IPS DF 6.9 (cell line): ENCODE measurements at regions not wholly inside any gene's neighbourhood (a gene's known extent, or its start where the extent isn't known, plus 50 kb on each side); places are given as distances from the start of the nearest gene placed in this dataset.

ENCODE experiments used
- DNase-seq: peaks from one replicate; pipeline ENCODE4 v3.0.0-alpha.2; 2013; ENCODE audit warnings: low read depth, low spot score
- H3K27ac ChIP-seq: one replicate; pipeline ENCODE4 v1.5.1; 2013; ENCODE audit warnings: low read length, control low read depth
- H3K27me3 ChIP-seq: 2 replicates; pipeline ENCODE4 v1.6.1; 2013; ENCODE audit warnings: mild to moderate bottlenecking, low read length; ENCODE audit not compliant: control insufficient read depth, insufficient read depth
- H3K36me3 ChIP-seq: 2 replicates; pipeline ENCODE4 v1.6.1; 2013; ENCODE audit warnings: low read length; ENCODE audit not compliant: control insufficient read depth, insufficient read depth
- H3K4me1 ChIP-seq: 2 replicates; pipeline ENCODE4 v1.6.1; 2013; ENCODE audit warnings: low read length; ENCODE audit not compliant: control insufficient read depth, insufficient read depth
- H3K4me3 ChIP-seq: 2 replicates; pipeline ENCODE4 v1.5.1; 2013; ENCODE audit warnings: mild to moderate bottlenecking, low read length
- H3K9me3 ChIP-seq: 2 replicates; pipeline ENCODE4 v1.6.1; 2013; ENCODE audit warnings: low read length, inconsistent platforms; ENCODE audit not compliant: control insufficient read depth, insufficient read depth
- WGBS: extraction: QIAGEN DNeasy Blood & Tissue Kit; methylation state at CpG from one replicate; pipeline ENCODE4 v1.1.7; 2013; ENCODE audit warnings: mixed read lengths, missing lambda C conversion rate; ENCODE audit not compliant: insufficient read length, insufficient coverage; 5-methylcytosine and 5-hydroxymethylcytosine counted together

GRCh38 chr4:11105715-11106114 lies 323.0 kb downstream of the HS3ST1 start:
- DNase-seq = no peak
- H3K4me3 ChIP-seq = no peak overlapping the region
- no peaks in the 10 kb centered on the region for H3K27me3 ChIP-seq
- H3K36me3 ChIP-seq = no peaks in the 10 kb centered on the region
- WGBS = no CpG with 5 or more reads among the region's 3 CpGs
- H3K4me1 ChIP-seq = no peaks in the 10 kb centered on the region
- H3K9me3 ChIP-seq = no peaks in the 10 kb centered on the region
- no peak overlapping the region for H3K27ac ChIP-seq

GRCh38 chr4:11098461-11098860 lies 330.2 kb downstream of the HS3ST1 start:
- Histone ChIP-seq H3K9me3 (no peaks in the 10 kb centered on the region), H3K4me3 (no peak overlapping the region), H3K4me1 (no peaks in the 10 kb centered on the region), H3K36me3 (no peaks in the 10 kb centered on the region), H3K27ac (no peak overlapping the region), H3K27me3 (no peaks in the 10 kb centered on the region)
- no CpG with 5 or more reads among the region's 3 CpGs for WGBS
- no peak for DNase-seq

- H3K27ac ChIP-seq = no peak overlapping the region
- no peaks in the 10 kb centered on the region for H3K27me3 ChIP-seq
- no peak for DNase-seq
- no peaks in the 10 kb centered on the region for H3K4me1 ChIP-seq
- no peaks in the 10 kb centered on the region for H3K36me3 ChIP-seq
- no peak overlapping the region for H3K4me3 ChIP-seq
- no peaks in the 10 kb centered on the region for H3K9me3 ChIP-seq
- WGBS = no CpG with 5 or more reads among the region's 2 CpGs
Observed at GRCh38 chr4:11097725-11098124, 331.0 kb downstream of the HS3ST1 start.

GRCh38 chr4:11081006-11081405 lies 347.7 kb downstream of the HS3ST1 start:
- Histone ChIP-seq H3K27me3 (no peaks in the 10 kb centered on the region), H3K36me3 (no peaks in the 10 kb centered on the region), H3K27ac (no peak overlapping the region), H3K9me3 (no peaks in the 10 kb centered on the region), H3K4me1 (no peaks in the 10 kb centered on the region), H3K4me3 (no peak overlapping the region)
- no peak for DNase-seq

GRCh38 chr4:11079171-11079570 lies 349.5 kb downstream of the HS3ST1 start:
- Histone ChIP-seq H3K9me3 (no peaks in the 10 kb centered on the region), H3K36me3 (no peaks in the 10 kb centered on the region), H3K4me3 (no peak overlapping the region), H3K27me3 (no peaks in the 10 kb centered on the region), H3K27ac (no peak overlapping the region), H3K4me1 (no peaks in the 10 kb centered on the region)
- no CpG with 5 or more reads among the region's 1 CpG for WGBS
- DNase-seq = no peak

- no CpG with 5 or more reads among the region's 4 CpGs for WGBS
- Histone ChIP-seq H3K27me3 (no peaks in the 10 kb centered on the region), H3K9me3 (no peaks in the 10 kb centered on the region), H3K27ac (no peak overlapping the region), H3K4me1 (no peaks in the 10 kb centered on the region), H3K4me3 (no peak overlapping the region), H3K36me3 (no peaks in the 10 kb centered on the region)
- DNase-seq = no peak
Observed at GRCh38 chr4:11074581-11075241, 354.0 kb downstream of the HS3ST1 start.

GRCh38 chr4:11073621-11074051 lies 355.1 kb downstream of the HS3ST1 start:
- H3K27me3 ChIP-seq = no peaks in the 10 kb centered on the region
- no peaks in the 10 kb centered on the region for H3K36me3 ChIP-seq
- WGBS = no CpG with 5 or more reads among the region's 6 CpGs
- no peaks in the 10 kb centered on the region for H3K9me3 ChIP-seq
- H3K4me3 ChIP-seq = no peak overlapping the region
- no peak overlapping the region for H3K27ac ChIP-seq
- no peak for DNase-seq
- H3K4me1 ChIP-seq = no peaks in the 10 kb centered on the region

- no peaks in the 10 kb centered on the region for H3K27me3 ChIP-seq
- H3K4me3 ChIP-seq = no peak overlapping the region
- H3K9me3 ChIP-seq = no peaks in the 10 kb centered on the region
- no peaks in the 10 kb centered on the region for H3K4me1 ChIP-seq
- no CpG with 5 or more reads among the region's 8 CpGs for WGBS
- no peak overlapping the region for H3K27ac ChIP-seq
- DNase-seq = no peak
- no peaks in the 10 kb centered on the region for H3K36me3 ChIP-seq
Observed at GRCh38 chr4:11072999-11073398, 355.7 kb downstream of the HS3ST1 start.

GRCh38 chr4:11072463-11072862 lies 356.2 kb downstream of the HS3ST1 start:
- H3K36me3 ChIP-seq = no peaks in the 10 kb centered on the region
- H3K27me3 ChIP-seq = no peaks in the 10 kb centered on the region
- H3K4me3 ChIP-seq = no peak overlapping the region
- WGBS = no CpG with 5 or more reads among the region's 5 CpGs
- no peaks in the 10 kb centered on the region for H3K9me3 ChIP-seq
- DNase-seq = no peak
- no peak overlapping the region for H3K27ac ChIP-seq
- H3K4me1 ChIP-seq = no peaks in the 10 kb centered on the region

- H3K4me1 ChIP-seq = no peaks in the 10 kb centered on the region
- no peak overlapping the region for H3K4me3 ChIP-seq
- no CpG with 5 or more reads among the region's 4 CpGs for WGBS
- no peaks in the 10 kb centered on the region for H3K9me3 ChIP-seq
- H3K36me3 ChIP-seq = no peaks in the 10 kb centered on the region
- no peak for DNase-seq
- no peak overlapping the region for H3K27ac ChIP-seq
- H3K27me3 ChIP-seq = no peaks in the 10 kb centered on the region
Observed at GRCh38 chr4:11070813-11071212, 357.9 kb downstream of the HS3ST1 start.

- no peaks in the 10 kb centered on the region for H3K27me3 ChIP-seq
- no peaks in the 10 kb centered on the region for H3K36me3 ChIP-seq
- no peak overlapping the region for H3K4me3 ChIP-seq
- no peak for DNase-seq
- H3K9me3 ChIP-seq = no peaks in the 10 kb centered on the region
- H3K4me1 ChIP-seq = no peaks in the 10 kb centered on the region
- no peak overlapping the region for H3K27ac ChIP-seq
- WGBS = no CpG with 5 or more reads among the region's 2 CpGs
Observed at GRCh38 chr4:11069581-11070211, 359.0 kb downstream of the HS3ST1 start.
